ENCODE measurements at regions not wholly inside any gene's neighbourhood (a gene's known extent, or its start where the extent isn't known, plus 50 kb on each side); places are given as distances from the start of the nearest gene placed in this dataset.
"Not testable (repeated sequence)": the region's sequence is repeated elsewhere in the genome, so short reads cannot be mapped to it uniquely, and the experiment has no call there.

- Histone ChIP-seq H3K4me1 (ENCODE audit: insufficient read depth, low read length) (peaks cover 8% of the 10 kb centered on the region; the same call in 1 of the 2 replicates), H3K9me3 (ENCODE audit: control insufficient read depth, insufficient read depth, low read length) (peaks cover 9% of the 10 kb centered on the region; the same call in 1 of the 2 replicates), H3K36me3 (ENCODE audit: insufficient read depth, low read length) (no peaks in the 10 kb centered on the region), H3K9ac (ENCODE audit: low read depth, low read length) (no peak overlapping the region)
Measured at GRCh38 chr4:38386654-38387188, 277.3 kb upstream of the KLF3 start.

GRCh38 chr4:38387348-38387747 lies 276.7 kb upstream of the KLF3 start:
- peaks cover 15% of the 10 kb centered on the region for H3K9me3 ChIP-seq (ENCODE audit: control insufficient read depth, insufficient read depth, low read length)
- H3K36me3 ChIP-seq (ENCODE audit: insufficient read depth, low read length): no peaks in the 10 kb centered on the region
- no peak overlapping the region for H3K9ac ChIP-seq (ENCODE audit: low read depth, low read length)
- peaks cover 8% of the 10 kb centered on the region; the same call in 1 of the 2 replicates for H3K4me1 ChIP-seq (ENCODE audit: insufficient read depth, low read length)

- H3K36me3 ChIP-seq (ENCODE audit: insufficient read depth, low read length): no peaks in the 10 kb centered on the region
- peaks cover 15% of the 10 kb centered on the region for H3K9me3 ChIP-seq (ENCODE audit: control insufficient read depth, insufficient read depth, low read length)
- H3K9ac ChIP-seq (ENCODE audit: low read depth, low read length): no peak overlapping the region
- H3K4me1 ChIP-seq (ENCODE audit: insufficient read depth, low read length): peaks cover 8% of the 10 kb centered on the region; the same call in 1 of the 2 replicates
Measured at GRCh38 chr4:38387819-38388218, 276.2 kb upstream of the KLF3 start.

GRCh38 chr4:38388907-38389306 lies 275.1 kb upstream of the KLF3 start:
- H3K36me3 ChIP-seq (ENCODE audit: insufficient read depth, low read length); H3K4me1 ChIP-seq (ENCODE audit: insufficient read depth, low read length); H3K9ac ChIP-seq (ENCODE audit: low read depth, low read length): not testable (repeated sequence)
- H3K9me3 ChIP-seq (ENCODE audit: control insufficient read depth, insufficient read depth, low read length): peaks cover 15% of the 10 kb centered on the region

GRCh38 chr4:38390969-38391545 lies 272.9 kb upstream of the KLF3 start:
- H3K4me1 ChIP-seq (ENCODE audit: insufficient read depth, low read length): no peaks in the 10 kb centered on the region
- H3K9me3 ChIP-seq (ENCODE audit: control insufficient read depth, insufficient read depth, low read length): peaks cover 15% of the 10 kb centered on the region
- no peaks in the 10 kb centered on the region for H3K36me3 ChIP-seq (ENCODE audit: insufficient read depth, low read length)
- no peak overlapping the region for H3K9ac ChIP-seq (ENCODE audit: low read depth, low read length)

GRCh38 chr4:38392223-38392855 lies 271.7 kb upstream of the KLF3 start:
- no peaks in the 10 kb centered on the region for H3K4me1 ChIP-seq (ENCODE audit: insufficient read depth, low read length)
- no peaks in the 10 kb centered on the region for H3K36me3 ChIP-seq (ENCODE audit: insufficient read depth, low read length)
- peaks cover 15% of the 10 kb centered on the region for H3K9me3 ChIP-seq (ENCODE audit: control insufficient read depth, insufficient read depth, low read length)
- no peak overlapping the region for H3K9ac ChIP-seq (ENCODE audit: low read depth, low read length)

- Histone ChIP-seq H3K4me1 (ENCODE audit: insufficient read depth, low read length) (no peaks in the 10 kb centered on the region), H3K36me3 (ENCODE audit: insufficient read depth, low read length) (no peaks in the 10 kb centered on the region), H3K9me3 (ENCODE audit: control insufficient read depth, insufficient read depth, low read length) (peaks cover 7% of the 10 kb centered on the region), H3K9ac (ENCODE audit: low read depth, low read length) (no peak overlapping the region)
Measured at GRCh38 chr4:38396091-38396490, 267.9 kb upstream of the KLF3 start.

GRCh38 chr4:38396845-38397547 lies 267.0 kb upstream of the KLF3 start:
- no peak overlapping the region for H3K9ac ChIP-seq (ENCODE audit: low read depth, low read length)
- H3K4me1 ChIP-seq (ENCODE audit: insufficient read depth, low read length): no peaks in the 10 kb centered on the region
- H3K36me3 ChIP-seq (ENCODE audit: insufficient read depth, low read length): no peaks in the 10 kb centered on the region
- peaks cover 3% of the 10 kb centered on the region for H3K9me3 ChIP-seq (ENCODE audit: control insufficient read depth, insufficient read depth, low read length)

GRCh38 chr4:38400946-38401345 lies 263.1 kb upstream of the KLF3 start:
- Histone ChIP-seq H3K4me1 (ENCODE audit: insufficient read depth, low read length) (no peaks in the 10 kb centered on the region), H3K9ac (ENCODE audit: low read depth, low read length) (no peak overlapping the region), H3K9me3 (ENCODE audit: control insufficient read depth, insufficient read depth, low read length) (no peaks in the 10 kb centered on the region), H3K36me3 (ENCODE audit: insufficient read depth, low read length) (no peaks in the 10 kb centered on the region)

- H3K36me3 ChIP-seq (ENCODE audit: insufficient read depth, low read length): no peaks in the 10 kb centered on the region
- H3K9me3 ChIP-seq (ENCODE audit: control insufficient read depth, insufficient read depth, low read length): no peaks in the 10 kb centered on the region
- H3K4me1 ChIP-seq (ENCODE audit: insufficient read depth, low read length): no peaks in the 10 kb centered on the region
- no peak overlapping the region for H3K9ac ChIP-seq (ENCODE audit: low read depth, low read length)
Measured at GRCh38 chr4:38406243-38406642, 257.8 kb upstream of the KLF3 start.

GRCh38 chr4:38409852-38410251 lies 254.1 kb upstream of the KLF3 start:
- Histone ChIP-seq H3K4me1 (ENCODE audit: insufficient read depth, low read length) (no peaks in the 10 kb centered on the region), H3K9ac (ENCODE audit: low read depth, low read length) (no peak overlapping the region), H3K9me3 (ENCODE audit: control insufficient read depth, insufficient read depth, low read length) (no peaks in the 10 kb centered on the region), H3K36me3 (ENCODE audit: insufficient read depth, low read length) (no peaks in the 10 kb centered on the region)

- no peaks in the 10 kb centered on the region for H3K36me3 ChIP-seq (ENCODE audit: insufficient read depth, low read length)
- no peaks in the 10 kb centered on the region for H3K9me3 ChIP-seq (ENCODE audit: control insufficient read depth, insufficient read depth, low read length)
- 0 out of 2 replicates have a peak, but pooled peaks cover 4% of the 10 kb centered on the region for H3K4me1 ChIP-seq (ENCODE audit: insufficient read depth, low read length)
- H3K9ac ChIP-seq (ENCODE audit: low read depth, low read length): no peak overlapping the region
Measured at GRCh38 chr4:38411092-38411491, 252.9 kb upstream of the KLF3 start.

GRCh38 chr4:38411981-38412536 lies 251.9 kb upstream of the KLF3 start:
- H3K36me3 ChIP-seq (ENCODE audit: insufficient read depth, low read length): no peaks in the 10 kb centered on the region
- 0 out of 2 replicates have a peak, but pooled peaks cover 4% of the 10 kb centered on the region for H3K4me1 ChIP-seq (ENCODE audit: insufficient read depth, low read length)
- no peaks in the 10 kb centered on the region for H3K9me3 ChIP-seq (ENCODE audit: control insufficient read depth, insufficient read depth, low read length)
- H3K9ac ChIP-seq (ENCODE audit: low read depth, low read length): no peak overlapping the region

GRCh38 chr4:38413524-38414341 lies 250.3 kb upstream of the KLF3 start:
- Histone ChIP-seq H3K9ac (ENCODE audit: low read depth, low read length) (no peak overlapping the region), H3K4me1 (ENCODE audit: insufficient read depth, low read length) (0 out of 2 replicates have a peak, but pooled peaks cover 4% of the 10 kb centered on the region), H3K36me3 (ENCODE audit: insufficient read depth, low read length) (no peaks in the 10 kb centered on the region), H3K9me3 (ENCODE audit: control insufficient read depth, insufficient read depth, low read length) (no peaks in the 10 kb centered on the region)

Measured in ES-I3 (cell line).